OCI-LY3 (cell line): ENCODE measurements at regions not wholly inside any gene's neighbourhood (a gene's known extent, or its start where the extent isn't known, plus 50 kb on each side); places are given as distances from the start of the nearest gene placed in this dataset.

Experiments
- H2AFZ ChIP-seq: fragments of 200-600, 300-600 bp; shearing (Covaris generic); 2 replicates; pipeline ENCODE4 v1.6.0; 2014; ENCODE audit warnings: antibody characterized with exemption, low read depth, low read length
- H3K27ac ChIP-seq: fragments of 200-600, 300-600 bp; sonication (generic); 2 replicates; pipeline ENCODE4 v1.5.1; 2014; ENCODE audit warnings: mild to moderate bottlenecking, low read length, moderate library complexity, mixed read lengths
- H3K27me3 ChIP-seq: fragments of 200-600, 300-600 bp; sonication (generic); 2 replicates; pipeline ENCODE4 v1.6.1; 2014; ENCODE audit warnings: low read depth, low read length, mixed read lengths
- H3K36me3 ChIP-seq: fragments of 200-600, 300-600 bp; sonication (generic); replicated peaks from 2 replicates; pipeline ENCODE3; 2014; ENCODE audit warnings: low read depth, low read length, mixed read lengths
- H3K4me1 ChIP-seq: fragments of 300-600, 200-600 bp; sonication (generic); 2 replicates; pipeline ENCODE4 v1.6.1; 2014; ENCODE audit warnings: low read length, mixed read lengths
- H3K4me2 ChIP-seq: fragments of 200-600, 300-600 bp; sonication (generic); 2 replicates; pipeline ENCODE4 v1.6.1; 2014; ENCODE audit warnings: low read length, mixed read lengths
- H3K4me3 ChIP-seq: fragments of 300-600, 200-600 bp; sonication (generic); 2 replicates; pipeline ENCODE4 v1.5.1; 2014; ENCODE audit warnings: antibody characterized with exemption, mild to moderate bottlenecking, low read length, moderate library complexity
- H3K79me2 ChIP-seq: fragments of 300-600, 200-600 bp; shearing (Covaris generic); 2 replicates; pipeline ENCODE4 v1.6.1; 2014; ENCODE audit warnings: mild to moderate bottlenecking, low read length, mixed read lengths
- H3K9ac ChIP-seq: fragments of 300-600, 200-600 bp; shearing (Covaris generic); 2 replicates; pipeline ENCODE4 v1.6.0; 2014; ENCODE audit warnings: mild to moderate bottlenecking, low read length, moderate library complexity
- H3K9me3 ChIP-seq: fragments of 200-600, 300-600 bp; shearing (Covaris generic); 2 replicates; pipeline ENCODE4 v1.6.1; 2014; ENCODE audit warnings: low read length, mixed read lengths; ENCODE audit not compliant: insufficient read depth
- H4K20me1 ChIP-seq: fragments of 200-600, 300-600 bp; sonication (generic); 2 replicates; pipeline ENCODE4 v1.6.1; 2016; ENCODE audit warnings: low read length, mixed read lengths; ENCODE audit not compliant: insufficient read depth
- CTCF ChIP-seq: fragments of 200-600, 300-600 bp; sonication (generic); IDR thresholded peaks from 2 replicates; pipeline ENCODE4 v1.5.1; 2014; ENCODE audit warnings: antibody characterized with exemption, low read length, low read depth
- EZH2phosphoT487 ChIP-seq: fragments of 200-600 bp; shearing (Covaris generic); IDR thresholded peaks from 2 replicates; pipeline ENCODE4 v1.6.1; 2018; ENCODE audit warnings: antibody characterized with exemption, mixed run types, low read depth

- Histone ChIP-seq H3K27ac (no peak overlapping the region), H3K4me2 (no peak overlapping the region), H3K9me3 (peaks cover 3% of the 10 kb centered on the region; the same call in 1 of the 2 replicates), H2AFZ (no peak overlapping the region), H3K36me3 (no peaks in the 10 kb centered on the region), H3K9ac (no peak overlapping the region), H3K27me3 (no peaks in the 10 kb centered on the region), H3K4me3 (no peak overlapping the region), H3K4me1 (peaks cover 9% of the 10 kb centered on the region), H3K79me2 (no peaks in the 10 kb centered on the region), H4K20me1 (no peaks in the 10 kb centered on the region)
- TF ChIP-seq CTCF (no peak), EZH2phosphoT487 (no peak)
Measured at GRCh38 chr7:113367041-113367586, 248.8 kb upstream of the SMIM30 start.

- Histone ChIP-seq H2AFZ (no peak overlapping the region), H3K4me2 (no peak overlapping the region), H3K9ac (no peak overlapping the region), H3K4me3 (no peak overlapping the region), H3K79me2 (no peaks in the 10 kb centered on the region), H3K27ac (no peak overlapping the region), H3K9me3 (peaks cover 3% of the 10 kb centered on the region; the same call in 1 of the 2 replicates), H3K36me3 (no peaks in the 10 kb centered on the region), H3K27me3 (no peaks in the 10 kb centered on the region), H3K4me1 (peaks cover 9% of the 10 kb centered on the region), H4K20me1 (no peaks in the 10 kb centered on the region)
- no peak for TF ChIP-seq EZH2phosphoT487
- TF ChIP-seq CTCF, result no peak
Measured at GRCh38 chr7:113366122-113366521, 247.8 kb upstream of the SMIM30 start.

GRCh38 chr7:113349339-113349738, 231.0 kb upstream of the SMIM30 start:
- no peak overlapping the region for H3K4me2 ChIP-seq
- no peak overlapping the region for H2AFZ ChIP-seq

GRCh38 chr7:113339661-113340060, 221.3 kb upstream of the SMIM30 start:
- TF ChIP-seq CTCF (no peak), EZH2phosphoT487 (no peak)
- H3K4me2 ChIP-seq, result no peak overlapping the region
- no peak overlapping the region for H3K27ac ChIP-seq
- no peaks in the 10 kb centered on the region for H3K36me3 ChIP-seq
- H2AFZ ChIP-seq, result no peak overlapping the region
- H3K9me3 ChIP-seq, result no peaks in the 10 kb centered on the region
- peaks cover 13% of the 10 kb centered on the region for H3K4me1 ChIP-seq
- no peaks in the 10 kb centered on the region for H3K79me2 ChIP-seq
- H3K27me3 ChIP-seq, result no peaks in the 10 kb centered on the region
- no peaks in the 10 kb centered on the region for H4K20me1 ChIP-seq
- H3K9ac ChIP-seq, result no peak overlapping the region
- no peak overlapping the region for H3K4me3 ChIP-seq

More at GRCh38 chr7:113349339-113349738, 231.0 kb upstream of the SMIM30 start:
- no peak overlapping the region for H3K9ac ChIP-seq
- no peaks in the 10 kb centered on the region for H3K4me1 ChIP-seq
- no peaks in the 10 kb centered on the region for H3K27me3 ChIP-seq
- no peaks in the 10 kb centered on the region for H3K36me3 ChIP-seq
- no peak overlapping the region for H3K4me3 ChIP-seq
- no peak overlapping the region for H3K27ac ChIP-seq
- no peaks in the 10 kb centered on the region for H4K20me1 ChIP-seq
- H3K9me3 ChIP-seq, result no peaks in the 10 kb centered on the region
- no peaks in the 10 kb centered on the region for H3K79me2 ChIP-seq
- no peak for TF ChIP-seq EZH2phosphoT487
- no peak for TF ChIP-seq CTCF
